ENCODE measurements at regions not wholly inside any gene's neighbourhood (a gene's known extent, or its start where the extent isn't known, plus 50 kb on each side); places are given as distances from the start of the nearest gene placed in this dataset.

GRCh38 chr2:103740631-103741030 lies 978.8 kb downstream of the TMEM182 start:
- TF ChIP-seq CTCF (conservative IDR thresholded peaks at IDR 0.05 in 1 of 2, IDR thresholded peaks at IDR 0.05 in 1 of 2; ENCODE audit: extremely low read depth in 1 of 2, insufficient read depth in 1 of 2, low read depth in 1 of 2, low read length in 2 of 2): no peak
- TF ChIP-seq EZH2 (IDR thresholded peaks at IDR 0.05; ENCODE audit: borderline replicate concordance, low read length): no peak

Measured in mammary epithelial cell (primary cell).